Activated T-helper 2 cell treated with anti-CD3 and anti-CD28 coated beads, Interferon-gamma antibody, Interleukin-2, Interleukin-4, amounts not matched to agents 10 μg/mL and 5 μg/mL and 100 μg/mL, durations not matched to agents 14 hours and 24 hours and 36 hours (primary cell): ENCODE measurements at regions not wholly inside any gene's neighbourhood (a gene's known extent, or its start where the extent isn't known, plus 50 kb on each side); places are given as distances from the start of the nearest gene placed in this dataset.
"Not testable (repeated sequence)": the region's sequence is repeated elsewhere in the genome, so short reads cannot be mapped to it uniquely, and the experiment has no call there.

ENCODE experiments used
- DNase-seq: peaks from one replicate; pipeline ENCODE4 v3.0.0; 2021; ENCODE audit warnings: low spot score
- H3K27ac Mint-ChIP-seq: one replicate; pipeline ENCODE4 v1.8.0; 2021; ENCODE audit warnings: mixed read lengths
- H3K27me3 Mint-ChIP-seq: one replicate; pipeline ENCODE4 v1.8.0; 2021; ENCODE audit warnings: low read depth, mixed read lengths
- H3K36me3 Mint-ChIP-seq: one replicate; pipeline ENCODE4 v1.8.0; 2021; ENCODE audit warnings: low read depth, mixed read lengths
- H3K4me1 Mint-ChIP-seq: one replicate; pipeline ENCODE4 v1.8.0; 2021; ENCODE audit warnings: low read depth, mixed read lengths
- H3K4me3 Mint-ChIP-seq: one replicate; pipeline ENCODE4 v1.8.0; 2021; ENCODE audit warnings: low read depth, mild to moderate bottlenecking, moderate library complexity, mixed read lengths
- H3K9me3 Mint-ChIP-seq: one replicate; pipeline ENCODE4 v1.8.0; 2021; ENCODE audit warnings: mixed read lengths
- intact Hi-C: fragments of 100-400 bp; cut with micrococcal nuclease; formaldehyde crosslinking; loops from one replicate; pipeline ENCODE4 v1.15.1; 2023

DNA sequence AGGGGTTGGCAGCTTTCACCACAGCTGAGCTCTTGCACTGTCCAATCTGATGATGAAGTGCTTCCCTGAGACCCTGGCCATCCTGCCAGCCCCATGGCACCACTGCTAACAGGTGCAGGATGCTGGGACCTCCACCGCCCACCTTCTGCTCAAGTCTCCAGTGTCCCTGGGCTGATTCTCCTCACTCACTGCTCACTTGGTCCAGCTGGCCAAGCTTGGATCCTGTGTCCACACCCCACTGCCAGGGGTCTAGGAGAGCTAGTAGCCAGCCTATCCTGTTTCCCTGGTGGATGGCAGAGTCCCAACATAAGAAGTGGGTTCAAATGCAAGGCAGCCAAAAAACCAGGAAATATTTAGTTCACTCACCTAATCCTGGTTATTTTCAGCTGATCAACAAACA, 217.2 kb upstream of the IRF2BP2 start:
- no peak overlapping the region for H3K4me3 Mint-ChIP-seq
- no peaks in the 10 kb centered on the region for H3K36me3 Mint-ChIP-seq
- no peak overlapping the region for H3K27ac Mint-ChIP-seq
- no peaks in the 10 kb centered on the region for H3K27me3 Mint-ChIP-seq
- intact Hi-C loops = no loop called here
- peaks cover 18% of the 10 kb centered on the region for H3K4me1 Mint-ChIP-seq
- H3K9me3 Mint-ChIP-seq = no peaks in the 10 kb centered on the region
- no peak for DNase-seq

DNA sequence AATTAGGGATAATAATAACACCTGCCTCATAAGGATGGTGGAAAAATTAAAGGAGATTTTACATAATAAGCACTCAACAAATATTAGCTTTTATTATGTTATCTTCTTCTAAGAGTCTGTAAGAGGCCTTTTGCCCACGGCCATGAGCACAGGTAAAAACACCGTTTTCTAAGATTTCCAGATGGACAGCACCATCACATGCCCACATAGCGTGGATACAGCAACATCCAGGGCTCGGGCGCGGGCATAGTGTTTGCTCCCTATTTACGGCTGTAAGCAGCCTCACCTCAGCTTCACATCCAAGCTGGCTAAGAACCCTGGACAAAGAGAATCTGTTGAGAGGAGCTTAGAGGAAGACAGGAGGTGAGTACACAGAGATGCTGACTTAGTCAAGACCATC, 216.4 kb upstream of the IRF2BP2 start:
- Mint-ChIP-seq H3K27ac (no peak overlapping the region), H3K36me3 (no peaks in the 10 kb centered on the region), H3K4me3 (no peak overlapping the region), H3K9me3 (no peaks in the 10 kb centered on the region), H3K4me1 (peaks cover 18% of the 10 kb centered on the region), H3K27me3 (no peaks in the 10 kb centered on the region)
- intact Hi-C loops = no loop called here
- DNase-seq = no peak

- Mint-ChIP-seq H3K36me3 (no peaks in the 10 kb centered on the region), H3K27me3 (no peaks in the 10 kb centered on the region), H3K4me1 (peaks cover 18% of the 10 kb centered on the region), H3K27ac (no peak overlapping the region), H3K9me3 (no peaks in the 10 kb centered on the region), H3K4me3 (no peak overlapping the region)
- DNase-seq = no peak
- intact Hi-C loops = no loop called here
Observed at GRCh38 chr1:234825498-234826165, 215.7 kb upstream of the IRF2BP2 start.

GRCh38 chr1:234824836-234825235, 214.9 kb upstream of the IRF2BP2 start:
- H3K9me3 Mint-ChIP-seq, H3K27ac Mint-ChIP-seq, intact Hi-C loops, DNase-seq, H3K36me3 Mint-ChIP-seq, H3K27me3 Mint-ChIP-seq, H3K4me3 Mint-ChIP-seq: not testable (repeated sequence)
- peaks cover 18% of the 10 kb centered on the region for H3K4me1 Mint-ChIP-seq

- Mint-ChIP-seq H3K27ac (no peak overlapping the region), H3K9me3 (no peaks in the 10 kb centered on the region), H3K36me3 (no peaks in the 10 kb centered on the region), H3K27me3 (no peaks in the 10 kb centered on the region), H3K4me1 (peaks cover 18% of the 10 kb centered on the region), H3K4me3 (no peak overlapping the region)
- intact Hi-C loops = no loop called here
- no peak for DNase-seq
Observed at GRCh38 chr1:234823191-234824176, 213.5 kb upstream of the IRF2BP2 start.

- H3K4me1 Mint-ChIP-seq = peaks cover 14% of the 10 kb centered on the region
- no peaks in the 10 kb centered on the region for H3K27me3 Mint-ChIP-seq
- no peaks in the 10 kb centered on the region for H3K36me3 Mint-ChIP-seq
- DNase-seq = no peak
- no peak overlapping the region for H3K27ac Mint-ChIP-seq
- H3K4me3 Mint-ChIP-seq = no peak overlapping the region
- no peaks in the 10 kb centered on the region for H3K9me3 Mint-ChIP-seq
- intact Hi-C loops = no loop called here
Observed at GRCh38 chr1:234821840-234822239, 211.9 kb upstream of the IRF2BP2 start.

DNA sequence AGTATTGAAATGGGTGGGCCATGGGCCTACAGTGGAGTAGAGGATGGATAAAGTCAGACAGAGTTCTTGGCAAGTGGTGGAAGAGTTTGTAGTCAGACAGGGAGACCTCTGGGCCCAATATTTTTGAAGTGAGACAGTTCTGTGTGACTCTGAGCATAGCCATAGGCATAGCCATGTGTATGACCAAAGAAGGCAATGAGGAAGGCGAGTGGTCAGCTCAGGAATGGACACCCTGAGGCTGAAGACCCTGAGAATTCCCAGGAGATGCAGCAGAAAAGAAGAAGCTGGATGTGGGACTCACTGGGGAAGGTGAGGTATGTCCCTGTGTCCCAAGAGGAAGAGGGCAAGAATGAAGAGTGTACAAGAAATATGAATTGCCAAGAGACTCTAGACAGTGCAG, 210.6 kb upstream of the IRF2BP2 start:
- no peaks in the 10 kb centered on the region for H3K9me3 Mint-ChIP-seq
- H3K36me3 Mint-ChIP-seq = no peaks in the 10 kb centered on the region
- no peak for DNase-seq
- intact Hi-C loops = no loop called here
- no peak overlapping the region for H3K4me3 Mint-ChIP-seq
- no peaks in the 10 kb centered on the region for H3K27me3 Mint-ChIP-seq
- no peak overlapping the region for H3K27ac Mint-ChIP-seq
- peaks cover 5% of the 10 kb centered on the region for H3K4me1 Mint-ChIP-seq

- H3K4me1 Mint-ChIP-seq, H3K36me3 Mint-ChIP-seq, H3K4me3 Mint-ChIP-seq, DNase-seq, H3K9me3 Mint-ChIP-seq, H3K27me3 Mint-ChIP-seq, intact Hi-C loops, H3K27ac Mint-ChIP-seq: not testable (repeated sequence)
Observed at GRCh38 chr1:234819845-234820244, 209.9 kb upstream of the IRF2BP2 start.

GRCh38 chr1:234818040-234818387, 208.0 kb upstream of the IRF2BP2 start:
- H3K27ac Mint-ChIP-seq, H3K27me3 Mint-ChIP-seq, DNase-seq, intact Hi-C loops, H3K9me3 Mint-ChIP-seq, H3K4me3 Mint-ChIP-seq, H3K36me3 Mint-ChIP-seq, H3K4me1 Mint-ChIP-seq: not testable (repeated sequence)

GRCh38 chr1:234817313-234818039, 207.5 kb upstream of the IRF2BP2 start:
- H3K27me3 Mint-ChIP-seq, intact Hi-C loops, H3K9me3 Mint-ChIP-seq, DNase-seq, H3K36me3 Mint-ChIP-seq, H3K4me3 Mint-ChIP-seq, H3K4me1 Mint-ChIP-seq, H3K27ac Mint-ChIP-seq: not testable (repeated sequence)

DNA sequence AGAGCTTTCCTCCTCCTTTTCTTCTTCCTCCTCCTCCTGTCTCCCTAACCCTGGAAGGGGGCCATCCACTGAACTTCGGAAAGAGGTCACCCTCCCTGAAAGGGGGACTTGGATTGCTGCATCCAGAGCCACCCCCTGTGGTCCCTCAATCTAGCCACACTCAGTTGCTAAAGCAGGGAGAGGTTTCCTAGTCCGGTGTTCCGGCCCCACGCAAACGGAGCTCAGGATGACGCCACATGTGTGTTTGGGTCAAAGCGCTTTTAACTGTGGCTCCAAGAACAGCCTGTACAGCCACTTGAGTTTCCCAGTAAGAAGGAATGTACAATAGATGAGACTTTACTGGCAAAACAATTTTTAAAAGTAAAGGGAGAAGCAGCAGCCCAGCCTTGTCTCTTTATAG, 206.9 kb upstream of the IRF2BP2 start:
- H3K4me3 Mint-ChIP-seq, H3K27me3 Mint-ChIP-seq, DNase-seq, H3K36me3 Mint-ChIP-seq, H3K9me3 Mint-ChIP-seq, intact Hi-C loops, H3K4me1 Mint-ChIP-seq, H3K27ac Mint-ChIP-seq: not testable (repeated sequence)

GRCh38 chr1:234816186-234816851, 206.3 kb upstream of the IRF2BP2 start:
- DNase-seq, H3K27ac Mint-ChIP-seq, H3K36me3 Mint-ChIP-seq, intact Hi-C loops, H3K9me3 Mint-ChIP-seq, H3K4me1 Mint-ChIP-seq, H3K4me3 Mint-ChIP-seq, H3K27me3 Mint-ChIP-seq: not testable (repeated sequence)
